Endothelial cell (in vitro differentiated cells): ENCODE measurements at regions not wholly inside any gene's neighbourhood (a gene's known extent, or its start where the extent isn't known, plus 50 kb on each side); places are given as distances from the start of the nearest gene placed in this dataset.
"Not testable (repeated sequence)": the region's sequence is repeated elsewhere in the genome, so short reads cannot be mapped to it uniquely, and the experiment has no call there.

Source experiments
- DNase-seq: peaks from one replicate; pipeline ENCODE4 v3.0.0; 2021; ENCODE audit warnings: low spot score
- H3K27ac Mint-ChIP-seq: one replicate; pipeline ENCODE4 v1.8.0; 2021; ENCODE audit warnings: mixed read lengths, inconsistent platforms; ENCODE audit not compliant: unreplicated experiment
- H3K27me3 Mint-ChIP-seq: one replicate; pipeline ENCODE4 v1.8.0; 2021; ENCODE audit warnings: mild to moderate bottlenecking, moderate library complexity, mixed read lengths, inconsistent platforms; ENCODE audit not compliant: unreplicated experiment
- H3K36me3 Mint-ChIP-seq: one replicate; pipeline ENCODE4 v1.8.0; 2021; ENCODE audit warnings: mild to moderate bottlenecking, low read depth, mixed read lengths, inconsistent platforms; ENCODE audit not compliant: unreplicated experiment
- H3K4me1 Mint-ChIP-seq: one replicate; pipeline ENCODE4 v1.8.0; 2021; ENCODE audit warnings: mild to moderate bottlenecking, mixed read lengths, inconsistent platforms; ENCODE audit not compliant: unreplicated experiment
- H3K4me3 Mint-ChIP-seq: one replicate; pipeline ENCODE4 v1.8.0; 2021; ENCODE audit warnings: mild to moderate bottlenecking, mixed read lengths, inconsistent platforms; ENCODE audit not compliant: unreplicated experiment
- H3K9me3 Mint-ChIP-seq: one replicate; pipeline ENCODE4 v1.8.0; 2021; ENCODE audit warnings: mixed read lengths, inconsistent platforms; ENCODE audit not compliant: unreplicated experiment
- CTCF ChIP-seq: fragments of 200-600 bp; sonication (generic); IDR thresholded peaks from one replicate; pipeline ENCODE4 v1.5.0; 2021; ENCODE audit warnings: antibody characterized with exemption; ENCODE audit not compliant: unreplicated experiment

DNA sequence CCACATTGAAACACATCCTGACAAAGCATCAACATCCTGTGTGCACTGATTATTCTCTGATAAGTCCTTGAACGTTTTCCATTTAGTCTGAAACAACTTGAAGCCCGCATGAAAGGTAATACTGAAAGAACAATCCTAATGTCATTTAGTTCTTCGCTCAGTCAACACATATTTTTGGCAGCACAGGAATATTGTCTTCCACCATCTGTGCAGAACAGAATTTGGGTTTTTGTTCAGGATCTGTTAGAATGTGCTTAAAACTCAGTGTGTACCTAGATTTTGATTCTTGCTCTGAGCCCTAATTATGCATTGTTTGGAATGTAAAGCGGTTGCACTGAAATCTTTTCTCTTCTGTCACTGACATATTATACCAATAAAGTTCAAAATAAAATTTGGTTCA is 1036.6 kb downstream of the CDH11 start:
- Mint-ChIP-seq H3K27me3 (no peaks in the 10 kb centered on the region), H3K9me3 (no peaks in the 10 kb centered on the region), H3K36me3 (no peaks in the 10 kb centered on the region), H3K27ac (no peak overlapping the region), H3K4me1 (no peaks in the 10 kb centered on the region), H3K4me3 (no peak overlapping the region)
- DNase-seq, result no peak
- TF ChIP-seq CTCF, result no peak

- no peak overlapping the region for H3K4me3 Mint-ChIP-seq
- no peak overlapping the region for H3K27ac Mint-ChIP-seq
- H3K27me3 Mint-ChIP-seq, result no peaks in the 10 kb centered on the region
- no peaks in the 10 kb centered on the region for H3K4me1 Mint-ChIP-seq
- no peaks in the 10 kb centered on the region for H3K9me3 Mint-ChIP-seq
- H3K36me3 Mint-ChIP-seq, result no peaks in the 10 kb centered on the region
- DNase-seq, result no peak
- no peak for TF ChIP-seq CTCF
Measured at GRCh38 chr16:64084706-64085105, 1037.2 kb downstream of the CDH11 start.

DNA sequence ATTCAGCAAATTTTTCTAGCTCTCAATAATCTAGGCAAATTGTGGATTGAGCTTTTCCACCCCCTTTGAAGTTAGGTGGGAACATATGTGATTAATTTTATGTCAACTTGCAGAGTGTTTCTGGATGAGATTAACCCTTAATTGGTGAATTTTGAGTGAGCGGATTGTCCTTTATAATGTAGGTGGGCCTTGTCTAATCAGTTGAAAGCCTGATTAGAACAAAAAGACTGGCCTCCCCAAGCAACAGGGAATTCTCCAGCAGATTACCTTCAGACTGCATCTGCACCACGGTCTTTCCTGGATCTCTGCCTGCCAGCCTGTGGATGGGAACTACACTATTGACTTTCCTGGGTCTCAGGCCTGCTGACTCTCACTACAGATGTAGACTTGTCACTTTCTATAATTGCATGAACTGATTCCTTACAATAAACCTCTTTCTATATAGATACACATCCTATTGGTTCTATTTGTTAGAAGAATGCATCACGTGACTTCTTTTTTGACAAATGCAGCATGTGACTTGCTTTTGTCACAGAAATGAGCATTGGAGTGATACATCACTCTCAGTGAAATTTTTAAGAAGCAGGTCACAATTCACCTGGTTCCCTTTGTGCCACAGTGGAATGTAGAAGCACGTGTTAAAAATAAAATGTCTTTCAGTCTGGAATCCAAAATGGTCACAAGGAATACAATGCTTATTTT is 1038.3 kb downstream of the CDH11 start:
- no peak overlapping the region for H3K4me3 Mint-ChIP-seq
- no peaks in the 10 kb centered on the region for H3K9me3 Mint-ChIP-seq
- H3K4me1 Mint-ChIP-seq, result no peaks in the 10 kb centered on the region
- H3K27ac Mint-ChIP-seq, result no peak overlapping the region
- no peaks in the 10 kb centered on the region for H3K27me3 Mint-ChIP-seq
- DNase-seq, result no peak
- no peak for TF ChIP-seq CTCF
- H3K36me3 Mint-ChIP-seq, result no peaks in the 10 kb centered on the region

GRCh38 chr16:64077242-64077641 is 1044.6 kb downstream of the CDH11 start:
- no peak overlapping the region for H3K27ac Mint-ChIP-seq
- no peaks in the 10 kb centered on the region for H3K9me3 Mint-ChIP-seq
- H3K27me3 Mint-ChIP-seq, result no peaks in the 10 kb centered on the region
- no peaks in the 10 kb centered on the region for H3K4me1 Mint-ChIP-seq
- DNase-seq, result no peak
- TF ChIP-seq CTCF, result no peak
- no peak overlapping the region for H3K4me3 Mint-ChIP-seq
- H3K36me3 Mint-ChIP-seq, result no peaks in the 10 kb centered on the region

DNA sequence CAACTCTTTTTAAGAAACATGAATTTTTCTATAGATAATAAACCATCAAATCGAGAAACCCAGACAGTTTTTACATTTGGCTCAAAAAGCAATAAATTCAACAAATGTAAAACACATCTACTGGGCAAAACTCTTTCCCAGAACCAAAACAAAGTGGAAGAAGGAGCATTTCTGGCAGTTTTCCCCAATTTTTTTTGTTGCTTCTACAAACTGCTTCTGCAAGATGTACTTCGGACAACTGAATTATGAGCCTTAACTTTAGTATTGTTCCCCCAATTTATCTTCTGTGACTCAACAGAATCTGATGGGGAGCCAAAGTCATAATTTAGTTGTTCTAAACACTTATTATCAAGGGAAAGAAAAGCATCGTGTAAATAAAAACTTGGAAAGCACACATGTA is 1047.2 kb downstream of the CDH11 start:
- Mint-ChIP-seq H3K27me3 (peaks cover 2% of the 10 kb centered on the region), H3K9me3 (peaks cover 7% of the 10 kb centered on the region), H3K36me3 (no peaks in the 10 kb centered on the region), H3K4me3 (no peak overlapping the region), H3K27ac (no peak overlapping the region), H3K4me1 (no peaks in the 10 kb centered on the region)
- DNase-seq, result no peak
- TF ChIP-seq CTCF, result no peak

GRCh38 chr16:64072131-64072730 is 1049.6 kb downstream of the CDH11 start:
- not testable (repeated sequence) for DNase-seq, H3K27ac Mint-ChIP-seq, H3K27me3 Mint-ChIP-seq, H3K36me3 Mint-ChIP-seq, H3K4me3 Mint-ChIP-seq, H3K9me3 Mint-ChIP-seq, H3K4me1 Mint-ChIP-seq
